ENCODE measurements at regions not wholly inside any gene's neighbourhood (a gene's known extent, or its start where the extent isn't known, plus 50 kb on each side); places are given as distances from the start of the nearest gene placed in this dataset.

GRCh38 chr4:110335399-110335798, 137.0 kb upstream of the ELOVL6 start:
- no peak overlapping the region for H3K27ac ChIP-seq (ENCODE audit: extremely low read depth, low read depth, low read length)
- H3K4me3 ChIP-seq (ENCODE audit: low read depth, low read length): no peak overlapping the region
- H3K36me3 ChIP-seq (ENCODE audit: control insufficient read depth in 2 of 2, insufficient read depth in 1 of 2, low read length in 2 of 2): no peaks in the 10 kb centered on the region
- ChIA-PET POLR2A (no interaction called here), CTCF (interaction anchor here (1.5 kb wide), 1 partner anchor 174 kb away, joined by 8 read pairs; no protein-coding TSS in a partner anchor)
- H3K9me3 ChIP-seq (ENCODE audit: control insufficient read depth, insufficient read depth, low read depth, low read length): no peaks in the 10 kb centered on the region
- TF ChIP-seq ZNF362 (tag by site-specific recombination; IDR thresholded peaks at IDR 0.05): no peak
- no peak for TF ChIP-seq ZNF426 (tag by site-specific recombination; IDR thresholded peaks at IDR 0.05)
- TF ChIP-seq, protein P1, sequence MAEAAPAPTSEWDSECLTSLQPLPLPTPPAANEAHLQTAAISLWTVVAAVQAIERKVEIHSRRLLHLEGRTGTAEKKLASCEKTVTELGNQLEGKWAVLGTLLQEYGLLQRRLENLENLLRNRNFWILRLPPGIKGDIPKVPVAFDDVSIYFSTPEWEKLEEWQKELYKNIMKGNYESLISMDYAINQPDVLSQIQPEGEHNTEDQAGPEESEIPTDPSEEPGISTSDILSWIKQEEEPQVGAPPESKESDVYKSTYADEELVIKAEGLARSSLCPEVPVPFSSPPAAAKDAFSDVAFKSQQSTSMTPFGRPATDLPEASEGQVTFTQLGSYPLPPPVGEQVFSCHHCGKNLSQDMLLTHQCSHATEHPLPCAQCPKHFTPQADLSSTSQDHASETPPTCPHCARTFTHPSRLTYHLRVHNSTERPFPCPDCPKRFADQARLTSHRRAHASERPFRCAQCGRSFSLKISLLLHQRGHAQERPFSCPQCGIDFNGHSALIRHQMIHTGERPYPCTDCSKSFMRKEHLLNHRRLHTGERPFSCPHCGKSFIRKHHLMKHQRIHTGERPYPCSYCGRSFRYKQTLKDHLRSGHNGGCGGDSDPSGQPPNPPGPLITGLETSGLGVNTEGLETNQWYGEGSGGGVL (tag by site-specific recombination; IDR thresholded peaks at IDR 0.05): no peak
- no peak for TF ChIP-seq ZNF391 (tag by site-specific recombination; IDR thresholded peaks at IDR 0.05; ENCODE audit: borderline replicate concordance, low read depth)
- TF ChIP-seq ZBTB20 (tag by site-specific recombination; IDR thresholded peaks at IDR 0.05): no peak
- no peak for TF ChIP-seq TCF7L2 (IDR thresholded peaks at IDR 0.05; ENCODE audit: borderline replicate concordance, low read depth, low read length)
- H3K4me1 ChIP-seq (ENCODE audit: control insufficient read depth, insufficient read depth, low read length): no peaks in the 10 kb centered on the region

DNA sequence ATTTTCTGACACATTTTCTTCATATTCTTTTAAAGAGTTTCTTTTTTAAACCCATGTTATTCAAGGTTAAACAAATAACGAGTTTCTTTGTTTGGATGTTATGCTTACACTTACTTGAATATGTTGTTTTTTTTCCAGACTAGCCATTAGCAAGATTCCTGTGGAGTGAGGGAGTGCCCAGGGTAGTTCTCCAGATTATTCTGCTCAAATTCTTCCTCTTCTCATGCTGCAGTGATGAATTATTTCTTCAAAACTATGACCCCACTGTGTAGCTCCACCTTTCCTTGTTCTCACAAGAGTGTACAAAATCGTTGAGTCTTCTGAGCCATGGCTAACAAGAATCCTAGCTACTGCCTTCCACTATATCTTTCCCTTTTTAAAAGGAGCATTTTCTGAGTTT, 134.1 kb upstream of the ELOVL6 start:
- Histone ChIP-seq H3K4me1 (ENCODE audit: control insufficient read depth, insufficient read depth, low read length) (no peaks in the 10 kb centered on the region), H3K27ac (ENCODE audit: extremely low read depth, low read depth, low read length) (no peak overlapping the region), H3K9me3 (ENCODE audit: control insufficient read depth, insufficient read depth, low read depth, low read length) (no peaks in the 10 kb centered on the region), H3K4me3 (ENCODE audit: low read depth, low read length) (no peak overlapping the region), H3K36me3 (ENCODE audit: control insufficient read depth in 2 of 2, insufficient read depth in 1 of 2, low read length in 2 of 2) (no peaks in the 10 kb centered on the region)
- TF ChIP-seq ZNF777 (tag by site-specific recombination; IDR thresholded peaks at IDR 0.05; ENCODE audit: borderline replicate concordance) (no peak), SP7 (tag by site-specific recombination; IDR thresholded peaks at IDR 0.05) (no peak), ZNF146 (tag by site-specific recombination; IDR thresholded peaks at IDR 0.05) (no peak), ZNF426 (tag by site-specific recombination; IDR thresholded peaks at IDR 0.05) (no peak), ZSCAN30 (tag by site-specific recombination; IDR thresholded peaks at IDR 0.05) (no peak), KLF7 (tag by site-specific recombination; IDR thresholded peaks at IDR 0.05; ENCODE audit: borderline replicate concordance) (no peak), ZNF140 (tag by site-specific recombination; IDR thresholded peaks at IDR 0.05) (no peak), ZNF571 (tag by site-specific recombination; IDR thresholded peaks at IDR 0.05) (no peak), ZFP3 (tag by site-specific recombination; IDR thresholded peaks at IDR 0.05; ENCODE audit: low read depth) (no peak), ZNF792 (tag by site-specific recombination; IDR thresholded peaks at IDR 0.05) (no peak), ZNF112 (tag by site-specific recombination; IDR thresholded peaks at IDR 0.05) (no peak), KLF1 (tag by site-specific recombination; IDR thresholded peaks at IDR 0.05) (no peak), ZNF202 (tag by site-specific recombination; IDR thresholded peaks at IDR 0.05; ENCODE audit: borderline replicate concordance) (no peak), ZNF292 (tag by site-specific recombination; IDR thresholded peaks at IDR 0.05; ENCODE audit: borderline replicate concordance, low read depth) (no peak), ZXDB (tag by site-specific recombination; IDR thresholded peaks at IDR 0.05) (no peak), ZNF670 (tag by site-specific recombination; IDR thresholded peaks at IDR 0.05; ENCODE audit: low read depth) (no peak)
- TF ChIP-seq, protein P2, sequence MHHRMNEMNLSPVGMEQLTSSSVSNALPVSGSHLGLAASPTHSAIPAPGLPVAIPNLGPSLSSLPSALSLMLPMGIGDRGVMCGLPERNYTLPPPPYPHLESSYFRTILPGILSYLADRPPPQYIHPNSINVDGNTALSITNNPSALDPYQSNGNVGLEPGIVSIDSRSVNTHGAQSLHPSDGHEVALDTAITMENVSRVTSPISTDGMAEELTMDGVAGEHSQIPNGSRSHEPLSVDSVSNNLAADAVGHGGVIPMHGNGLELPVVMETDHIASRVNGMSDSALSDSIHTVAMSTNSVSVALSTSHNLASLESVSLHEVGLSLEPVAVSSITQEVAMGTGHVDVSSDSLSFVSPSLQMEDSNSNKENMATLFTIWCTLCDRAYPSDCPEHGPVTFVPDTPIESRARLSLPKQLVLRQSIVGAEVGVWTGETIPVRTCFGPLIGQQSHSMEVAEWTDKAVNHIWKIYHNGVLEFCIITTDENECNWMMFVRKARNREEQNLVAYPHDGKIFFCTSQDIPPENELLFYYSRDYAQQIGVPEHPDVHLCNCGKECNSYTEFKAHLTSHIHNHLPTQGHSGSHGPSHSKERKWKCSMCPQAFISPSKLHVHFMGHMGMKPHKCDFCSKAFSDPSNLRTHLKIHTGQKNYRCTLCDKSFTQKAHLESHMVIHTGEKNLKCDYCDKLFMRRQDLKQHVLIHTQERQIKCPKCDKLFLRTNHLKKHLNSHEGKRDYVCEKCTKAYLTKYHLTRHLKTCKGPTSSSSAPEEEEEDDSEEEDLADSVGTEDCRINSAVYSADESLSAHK (tag by site-specific recombination; IDR thresholded peaks at IDR 0.05): no peak
- TF ChIP-seq, protein P3, sequence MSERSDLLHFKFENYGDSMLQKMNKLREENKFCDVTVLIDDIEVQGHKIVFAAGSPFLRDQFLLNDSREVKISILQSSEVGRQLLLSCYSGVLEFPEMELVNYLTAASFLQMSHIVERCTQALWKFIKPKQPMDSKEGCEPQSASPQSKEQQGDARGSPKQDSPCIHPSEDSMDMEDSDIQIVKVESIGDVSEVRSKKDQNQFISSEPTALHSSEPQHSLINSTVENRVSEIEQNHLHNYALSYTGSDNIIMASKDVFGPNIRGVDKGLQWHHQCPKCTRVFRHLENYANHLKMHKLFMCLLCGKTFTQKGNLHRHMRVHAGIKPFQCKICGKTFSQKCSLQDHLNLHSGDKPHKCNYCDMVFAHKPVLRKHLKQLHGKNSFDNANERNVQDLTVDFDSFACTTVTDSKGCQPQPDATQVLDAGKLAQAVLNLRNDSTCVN (tag by site-specific recombination; optimal IDR thresholded peaks at IDR 0.05): no peak
- TF ChIP-seq, protein P4, sequence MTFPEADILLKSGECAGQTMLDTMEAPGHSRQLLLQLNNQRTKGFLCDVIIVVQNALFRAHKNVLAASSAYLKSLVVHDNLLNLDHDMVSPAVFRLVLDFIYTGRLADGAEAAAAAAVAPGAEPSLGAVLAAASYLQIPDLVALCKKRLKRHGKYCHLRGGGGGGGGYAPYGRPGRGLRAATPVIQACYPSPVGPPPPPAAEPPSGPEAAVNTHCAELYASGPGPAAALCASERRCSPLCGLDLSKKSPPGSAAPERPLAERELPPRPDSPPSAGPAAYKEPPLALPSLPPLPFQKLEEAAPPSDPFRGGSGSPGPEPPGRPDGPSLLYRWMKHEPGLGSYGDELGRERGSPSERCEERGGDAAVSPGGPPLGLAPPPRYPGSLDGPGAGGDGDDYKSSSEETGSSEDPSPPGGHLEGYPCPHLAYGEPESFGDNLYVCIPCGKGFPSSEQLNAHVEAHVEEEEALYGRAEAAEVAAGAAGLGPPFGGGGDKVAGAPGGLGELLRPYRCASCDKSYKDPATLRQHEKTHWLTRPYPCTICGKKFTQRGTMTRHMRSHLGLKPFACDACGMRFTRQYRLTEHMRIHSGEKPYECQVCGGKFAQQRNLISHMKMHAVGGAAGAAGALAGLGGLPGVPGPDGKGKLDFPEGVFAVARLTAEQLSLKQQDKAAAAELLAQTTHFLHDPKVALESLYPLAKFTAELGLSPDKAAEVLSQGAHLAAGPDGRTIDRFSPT (tag by site-specific recombination; IDR thresholded peaks at IDR 0.05): no peak
- TF ChIP-seq, protein P5, sequence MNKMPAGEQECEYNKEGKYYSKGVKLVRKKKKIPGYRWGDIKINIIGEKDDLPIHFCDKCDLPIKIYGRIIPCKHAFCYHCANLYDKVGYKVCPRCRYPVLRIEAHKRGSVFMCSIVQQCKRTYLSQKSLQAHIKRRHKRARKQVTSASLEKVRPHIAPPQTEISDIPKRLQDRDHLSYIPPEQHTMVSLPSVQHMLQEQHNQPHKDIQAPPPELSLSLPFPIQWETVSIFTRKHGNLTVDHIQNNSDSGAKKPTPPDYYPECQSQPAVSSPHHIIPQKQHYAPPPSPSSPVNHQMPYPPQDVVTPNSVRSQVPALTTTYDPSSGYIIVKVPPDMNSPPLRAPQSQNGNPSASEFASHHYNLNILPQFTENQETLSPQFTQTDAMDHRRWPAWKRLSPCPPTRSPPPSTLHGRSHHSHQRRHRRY (tag by site-specific recombination; IDR thresholded peaks at IDR 0.05): no peak
- CTCF ChIA-PET: interaction anchor here (0.6 to 0.7 kb wide), 2 partner anchors 119 to 1937 kb away, joined by 3 to 4 read pairs; no protein-coding TSS in a partner anchor
- POLR2A ChIA-PET: interaction anchor here (0.7 kb wide), 1 partner anchor 79 kb away, joined by 5 read pairs; no protein-coding TSS in a partner anchor
